Neutrophil (primary cell): ENCODE measurements at regions not wholly inside any gene's neighbourhood (a gene's known extent, or its start where the extent isn't known, plus 50 kb on each side); places are given as distances from the start of the nearest gene placed in this dataset.

Source experiments
- H3K27ac ChIP-seq: fragments of 200-600 bp; sonication (generic); 2 replicates; pipeline ENCODE4 v1.5.1; 2016; ENCODE audit warnings: mild to moderate bottlenecking, moderate library complexity
- H3K27me3 ChIP-seq: fragments of 200-600 bp; sonication (generic); 2 replicates; pipeline ENCODE4 v1.6.0; 2016; ENCODE audit warnings: mild to moderate bottlenecking
- H3K36me3 ChIP-seq: fragments of 200-600 bp; sonication (generic); 2 replicates; pipeline ENCODE4 v1.5.1; 2017
- H3K4me1 ChIP-seq, 2 experiments: fragments of 200-600 bp in 1 of 2; sonication (generic) in 1 of 2; 1 replicate in 1 of 2; 2 replicates in 1 of 2; pipeline versions ENCODE4 v1.5.1 to v1.6.1; 2013 to 2016; ENCODE audit warnings: low read depth in 1 of 2, low read length in 1 of 2, mild to moderate bottlenecking in 1 of 2, moderate library complexity in 1 of 2; ENCODE audit not compliant: control insufficient read depth in 1 of 2, insufficient read depth in 1 of 2
- H3K4me3 ChIP-seq, 2 experiments: fragments of 200-600 bp in 1 of 2; sonication (generic) in 1 of 2; 1 replicate in 1 of 2; 2 replicates in 1 of 2; pipeline ENCODE4 v1.5.1; 2013 to 2016; ENCODE audit warnings: low read depth in 1 of 2, low read length in 1 of 2, mild to moderate bottlenecking in 1 of 2, moderate library complexity in 1 of 2
- H3K9me3 ChIP-seq: fragments of 200-600 bp; sonication (generic); 2 replicates; pipeline ENCODE4 v1.5.1; 2016
- CTCF ChIP-seq: fragments of 200-600 bp; sonication (generic); IDR thresholded peaks from 2 replicates; pipeline ENCODE4 v1.5.1; 2016; ENCODE audit warnings: antibody characterized with exemption

GRCh38 chr12:90899456-90900182, 55.4 kb downstream of the CCER1 start:
- Histone ChIP-seq H3K27me3 (no peaks in the 10 kb centered on the region), H3K9me3 (no peaks in the 10 kb centered on the region), H3K4me3 (no peak overlapping the region), H3K36me3 (no peaks in the 10 kb centered on the region), H3K4me1 (no peaks in the 10 kb centered on the region), H3K27ac (no peak overlapping the region)
- TF ChIP-seq CTCF: no peak

- Histone ChIP-seq H3K9me3 (no peaks in the 10 kb centered on the region), H3K36me3 (no peaks in the 10 kb centered on the region), H3K4me1 (no peaks in the 10 kb centered on the region), H3K27ac (no peak overlapping the region), H3K4me3 (no peak overlapping the region), H3K27me3 (no peaks in the 10 kb centered on the region)
- TF ChIP-seq CTCF: no peak
These were observed 57.0 kb downstream of the CCER1 start for GRCh38 chr12:90897986-90898385.

GRCh38 chr12:90897316-90897715, 57.7 kb downstream of the CCER1 start:
- TF ChIP-seq CTCF: no peak
- Histone ChIP-seq H3K36me3 (no peaks in the 10 kb centered on the region), H3K27me3 (no peaks in the 10 kb centered on the region), H3K9me3 (no peaks in the 10 kb centered on the region), H3K4me1 (no peaks in the 10 kb centered on the region), H3K4me3 (no peak overlapping the region), H3K27ac (no peak overlapping the region)

GRCh38 chr12:90896821-90897220, 58.2 kb downstream of the CCER1 start:
- no peaks in the 10 kb centered on the region for H3K9me3 ChIP-seq
- no peak overlapping the region for H3K27ac ChIP-seq
- TF ChIP-seq CTCF: no peak
- no peaks in the 10 kb centered on the region for H3K4me1 ChIP-seq
- H3K36me3 ChIP-seq: no peaks in the 10 kb centered on the region
- H3K27me3 ChIP-seq: no peaks in the 10 kb centered on the region
- H3K4me3 ChIP-seq: no peak overlapping the region

- H3K4me1 ChIP-seq: no peaks in the 10 kb centered on the region
- no peaks in the 10 kb centered on the region for H3K36me3 ChIP-seq
- TF ChIP-seq CTCF: no peak
- H3K9me3 ChIP-seq: no peaks in the 10 kb centered on the region
- H3K27ac ChIP-seq: no peak overlapping the region
- no peaks in the 10 kb centered on the region for H3K27me3 ChIP-seq
- H3K4me3 ChIP-seq: no peak overlapping the region
These were observed 58.8 kb downstream of the CCER1 start for GRCh38 chr12:90896164-90896563.
